H1 (cell line): ENCODE measurements at regions not wholly inside any gene's neighbourhood (a gene's known extent, or its start where the extent isn't known, plus 50 kb on each side); places are given as distances from the start of the nearest gene placed in this dataset.
"Not testable (repeated sequence)": the region's sequence is repeated elsewhere in the genome, so short reads cannot be mapped to it uniquely, and the experiment has no call there.

Experiments used
- CTCF ChIA-PET: fragments of 300-600 bp; sonication (Branson Sonifier 250); formaldehyde crosslinking; loops from one replicate; lab custom pipeline; 2021; ENCODE audit not compliant: partially characterized antibody; lab: Charles Lee
- POLR2A ChIA-PET: fragments of 300-600 bp; sonication (Branson Sonifier 250); formaldehyde crosslinking; loops from one replicate; lab custom pipeline; 2021; ENCODE audit warnings: inconsistent platforms; ENCODE audit not compliant: partially characterized antibody; lab: Charles Lee
- DNase-seq, 2 experiments: peaks; one replicate each; pipeline versions ENCODE4 v3.0.0 to v3.0.0-alpha.2; 2010 to 2022; ENCODE audit warnings: low spot score in 2 of 2, low read depth in 1 of 2, mixed read lengths in 1 of 2
- FAIRE-seq: peaks from 2 replicates; lab custom pipeline; 2011; peaks lifted over from hg19 to GRCh38; lab: Jason Lieb, UNC
- H2AFZ ChIP-seq: 2 replicates; pipeline ENCODE4 v1.8.1; 2012; ENCODE audit warnings: low read length, inconsistent platforms
- H2AK5ac ChIP-seq: 2 replicates; pipeline ENCODE4 v1.6.1; 2013; ENCODE audit warnings: low read depth, low read length
- H2BK120ac ChIP-seq: replicated peaks from 2 replicates; pipeline ENCODE3; 2013; ENCODE audit warnings: low read depth, low read length, inconsistent platforms
- H2BK12ac ChIP-seq: 2 replicates; pipeline ENCODE4 v1.6.1; 2013; ENCODE audit warnings: low read depth, low read length
- H2BK15ac ChIP-seq: 2 replicates; pipeline ENCODE4 v1.6.1; 2013; ENCODE audit warnings: low read length
- H2BK20ac ChIP-seq: 2 replicates; pipeline ENCODE4 v1.6.1; 2013; ENCODE audit warnings: low read length
- H2BK5ac ChIP-seq: 2 replicates; pipeline ENCODE4 v1.6.1; 2013; ENCODE audit warnings: low read depth, low read length
- H3K14ac ChIP-seq: 2 replicates; pipeline ENCODE4 v1.6.1; 2013; ENCODE audit warnings: inconsistent platforms; ENCODE audit not compliant: insufficient read length
- H3K18ac ChIP-seq: 2 replicates; pipeline ENCODE4 v1.6.1; 2013; ENCODE audit warnings: low read length; ENCODE audit errors: extremely low read depth
- H3K23ac ChIP-seq: 2 replicates; pipeline ENCODE4 v1.6.1; 2013; ENCODE audit warnings: inconsistent platforms; ENCODE audit not compliant: insufficient read length
- H3K23me2 ChIP-seq: 2 replicates; pipeline ENCODE4 v1.6.1; 2013; ENCODE audit warnings: low read depth, low read length
- H3K27ac ChIP-seq: 2 replicates; pipeline ENCODE4 v1.6.1; 2011; ENCODE audit warnings: low read depth, low read length, inconsistent platforms
- H3K27me3 ChIP-seq, 4 experiments: replicated peaks in 1 of 4; 1 replicate in 1 of 4; 2 replicates in 3 of 4; pipeline versions ENCODE4 v1.6.1 to v1.8.1; 2011 to 2013; ENCODE audit warnings: low read length in 3 of 4, mild to moderate bottlenecking in 3 of 4, inconsistent platforms in 2 of 4, mixed read lengths in 2 of 4, moderate library complexity in 1 of 4; ENCODE audit not compliant: control insufficient read depth in 3 of 4, insufficient read depth in 3 of 4; ENCODE audit errors: extremely low read depth in 1 of 4
- H3K36me3 ChIP-seq, 4 experiments: 2 replicates each; pipeline versions ENCODE4 v1.6.1 to v1.8.1; 2011 to 2013; ENCODE audit warnings: mild to moderate bottlenecking in 4 of 4, low read length in 3 of 4, moderate library complexity in 2 of 4, control low read depth in 1 of 4, inconsistent platforms in 1 of 4; ENCODE audit not compliant: insufficient read depth in 4 of 4, control insufficient read depth in 2 of 4
- H3K4ac ChIP-seq: replicated peaks from 2 replicates; pipeline ENCODE3; 2013; ENCODE audit warnings: low read length, low read depth, mixed read lengths, inconsistent platforms; ENCODE audit not compliant: insufficient read length
- H3K4me1 ChIP-seq, 4 experiments: replicated peaks in 1 of 4; 1 replicate in 1 of 4; 2 replicates in 3 of 4; pipeline versions ENCODE4 v1.6.1 to v1.8.1; 2011 to 2013; ENCODE audit warnings: low read length in 3 of 4, inconsistent platforms in 2 of 4, mixed read lengths in 1 of 4; ENCODE audit not compliant: insufficient read depth in 4 of 4, control insufficient read depth in 3 of 4
- H3K4me2 ChIP-seq, 2 experiments: 2 replicates each; pipeline versions ENCODE4 v1.6.1 to v1.8.1; 2011 to 2013; ENCODE audit warnings: low read depth in 2 of 2, low read length in 2 of 2, control low read depth in 1 of 2, inconsistent platforms in 1 of 2, mild to moderate bottlenecking in 1 of 2; ENCODE audit not compliant: insufficient read depth in 1 of 2
- H3K4me3 ChIP-seq, 4 experiments: fragments of 200-600, 300-600 bp in 1 of 4; sonication (generic), shearing (Covaris generic), sonication (Bioruptor Twin) in 1 of 4; 2 replicates each; pipeline versions ENCODE4 v1.5.1 to v1.8.1; 2011 to 2016; ENCODE audit warnings: low read length in 4 of 4, low read depth in 3 of 4, control low read depth in 2 of 4, inconsistent platforms in 2 of 4, mild to moderate bottlenecking in 2 of 4, mixed read lengths in 1 of 4, moderate library complexity in 1 of 4; ENCODE audit not compliant: insufficient read depth in 2 of 4; ENCODE audit errors: extremely low read depth in 1 of 4
- H3K56ac ChIP-seq: replicated peaks from 2 replicates; pipeline ENCODE3; 2013; ENCODE audit warnings: low read depth, mild to moderate bottlenecking, mixed read lengths, low read length, inconsistent platforms; ENCODE audit not compliant: insufficient read length
- H3K79me1 ChIP-seq: 2 replicates; pipeline ENCODE4 v1.6.1; 2013; ENCODE audit warnings: low read depth, low read length, control low read depth
- H3K79me2 ChIP-seq, 2 experiments: 2 replicates each; pipeline versions ENCODE4 v1.6.1 to v1.8.1; 2012 to 2013; ENCODE audit warnings: low read length in 2 of 2, mild to moderate bottlenecking in 2 of 2, inconsistent platforms in 1 of 2; ENCODE audit not compliant: insufficient read depth in 2 of 2, control insufficient read depth in 1 of 2
- H3K9ac ChIP-seq, 4 experiments: replicated peaks in 1 of 4; 1 replicate in 1 of 4; 2 replicates in 3 of 4; pipeline versions ENCODE4 v1.6.1 to v1.8.1; 2011 to 2013; ENCODE audit warnings: low read depth in 3 of 4, low read length in 3 of 4, control low read depth in 2 of 4, mild to moderate bottlenecking in 2 of 4, moderate library complexity in 2 of 4, inconsistent platforms in 1 of 4; ENCODE audit errors: extremely low read depth in 1 of 4
- H3K9me3 ChIP-seq, 2 experiments: 2 replicates each; pipeline versions ENCODE4 v1.6.1 to v1.8.1; 2012 to 2013; ENCODE audit warnings: mild to moderate bottlenecking in 2 of 2, moderate library complexity in 2 of 2, control low read depth in 1 of 2, inconsistent platforms in 1 of 2, low read depth in 1 of 2, low read length in 1 of 2, mixed read lengths in 1 of 2; ENCODE audit not compliant: insufficient read depth in 2 of 2
- H4K20me1 ChIP-seq, 2 experiments: replicated peaks in 1 of 2; 2 replicates each; pipeline versions ENCODE3 to v1.8.1; 2011 to 2013; ENCODE audit warnings: inconsistent platforms in 2 of 2, low read length in 2 of 2, mild to moderate bottlenecking in 1 of 2; ENCODE audit not compliant: insufficient read depth in 2 of 2, control insufficient read depth in 1 of 2
- H4K5ac ChIP-seq: 2 replicates; pipeline ENCODE4 v1.6.1; 2013; ENCODE audit warnings: low read length, low read depth, mixed read lengths, inconsistent platforms; ENCODE audit not compliant: insufficient read length
- H4K8ac ChIP-seq: 2 replicates; pipeline ENCODE4 v1.8.0; 2013; ENCODE audit warnings: mild to moderate bottlenecking, moderate library complexity, low read length, inconsistent platforms; ENCODE audit not compliant: insufficient read depth; ENCODE audit errors: extremely low read depth
- H4K91ac ChIP-seq: replicated peaks from 2 replicates; pipeline ENCODE3; 2013; ENCODE audit warnings: low read length, mixed read lengths, inconsistent platforms; ENCODE audit not compliant: insufficient read length
- BRCA1 ChIP-seq: IDR thresholded peaks from 2 replicates; pipeline ENCODE4 v1.6.1; 2012; ENCODE audit warnings: low read depth, low read length, improper control_type of control experiment
- SRF ChIP-seq: IDR thresholded peaks from 2 replicates; pipeline ENCODE4 v1.6.1; 2011; ENCODE audit warnings: mild to moderate bottlenecking, low read depth, low read length, moderate library complexity
- WGBS, 2 experiments: shearing (Covaris generic) in 1 of 2; methylation state at CpG; one replicate each; pipeline versions ENCODE4 v1.1.6 to v1.1.7; 2013 to 2015; ENCODE audit warnings: low lambda C conversion rate in 2 of 2, mixed read lengths in 2 of 2, inconsistent platforms in 1 of 2, low coverage in 1 of 2, missing lambda C conversion rate in 1 of 2; ENCODE audit not compliant: insufficient replicate concordance in 2 of 2, insufficient coverage in 1 of 2, insufficient read length in 1 of 2; ENCODE audit errors: extremely low coverage in 1 of 2, missing lambda C conversion rate in 1 of 2; 5-methylcytosine and 5-hydroxymethylcytosine counted together

DNA sequence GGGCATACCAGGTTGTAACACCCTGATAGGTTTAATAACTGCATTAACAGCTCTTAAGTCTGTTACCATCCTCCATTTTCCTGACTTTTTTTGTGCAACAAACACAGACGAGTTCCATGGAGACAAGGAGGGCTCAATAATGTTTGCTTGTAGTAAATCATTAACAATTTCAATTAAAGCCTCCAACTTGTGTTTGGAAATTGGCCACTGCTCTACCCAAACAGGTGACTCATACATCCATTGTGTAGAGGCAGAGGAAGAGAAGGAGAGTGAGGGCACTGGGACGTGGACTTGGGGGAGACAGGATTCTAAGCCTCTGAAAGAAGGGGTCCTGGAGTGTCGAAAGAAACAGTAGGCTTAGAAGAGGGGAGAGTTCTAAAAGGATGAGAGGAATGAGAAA, 213.6 kb upstream of the KCNN2 start (continued):
- no peak for TF ChIP-seq SRF
- no peak for TF ChIP-seq BRCA1

GRCh38 chr5:114148728-114149127, 213.1 kb upstream of the KCNN2 start:
- H3K27me3 ChIP-seq, H3K4me3 ChIP-seq, FAIRE-seq, H3K4ac ChIP-seq, H3K23me2 ChIP-seq, H3K79me2 ChIP-seq, H3K18ac ChIP-seq, H4K8ac ChIP-seq, DNase-seq, H4K5ac ChIP-seq, H2AK5ac ChIP-seq, H3K14ac ChIP-seq, H3K27ac ChIP-seq, H3K4me2 ChIP-seq, H3K9me3 ChIP-seq, H2AFZ ChIP-seq, H3K36me3 ChIP-seq, H4K91ac ChIP-seq, H3K9ac ChIP-seq, H4K20me1 ChIP-seq, H2BK5ac ChIP-seq, H2BK12ac ChIP-seq, POLR2A ChIA-PET, H2BK120ac ChIP-seq, H2BK20ac ChIP-seq, H3K23ac ChIP-seq, H2BK15ac ChIP-seq, H3K4me1 ChIP-seq, H3K56ac ChIP-seq, H3K79me1 ChIP-seq, CTCF ChIA-PET: not testable (repeated sequence)
- 44% methylated on average over 3 of the region's 3 CpGs; no CpG with 5 or more reads in 1 of the 2 experiments for WGBS, 2 experiments
